Vagina (tissue), 2 donors: ENCODE measurements at regions not wholly inside any gene's neighbourhood (a gene's known extent, or its start where the extent isn't known, plus 50 kb on each side); places are given as distances from the start of the nearest gene placed in this dataset.

Experiments used
- DNase-seq, 2 donors: peaks; one replicate each; pipeline ENCODE4 v3.0.0-alpha.2; 2017; ENCODE audit errors: extremely low spot score in 2 of 2
- H3K27ac ChIP-seq: fragments of 200-600 bp; sonication (generic); one replicate; pipeline ENCODE4 v1.5.1; 2019
- H3K27me3 ChIP-seq: fragments of 200-600 bp; sonication (generic); one replicate; pipeline ENCODE4 v1.5.1; 2019
- H3K36me3 ChIP-seq, 2 donors: fragments of 200-600 bp; sonication (generic); one replicate each; pipeline ENCODE4 v1.5.1; 2017 to 2019
- H3K4me1 ChIP-seq: fragments of 200-600 bp; sonication (generic); one replicate; pipeline ENCODE4 v1.5.1; 2019
- H3K4me3 ChIP-seq, 2 donors: fragments of 200-600 bp; sonication (generic); 1 replicate in 1 of 2; 2 replicates in 1 of 2; pipeline ENCODE4 v1.5.1; 2016 to 2019
- H3K9me3 ChIP-seq: fragments of 200-600 bp; sonication (generic); one replicate; pipeline ENCODE4 v1.5.1; 2019
- POLR2A ChIP-seq, 2 donors: fragments of 450-650 bp; IDR thresholded peaks; one replicate each; pipeline ENCODE4 v1.6.1; 2017; ENCODE audit warnings: antibody characterized with exemption in 2 of 2, mild to moderate bottlenecking in 2 of 2, moderate library complexity in 2 of 2
- POLR2AphosphoS5 ChIP-seq, 2 donors: sonication (generic); formaldehyde crosslinking; IDR thresholded peaks; one replicate each; pipeline ENCODE4 v1.9.0; 2017; ENCODE audit warnings: antibody characterized with exemption in 2 of 2, mild to moderate bottlenecking in 2 of 2, low read depth in 1 of 2; ENCODE audit not compliant: insufficient read depth in 1 of 2
- intact Hi-C: fragments of 100-400 bp; cut with DNase I; formaldehyde crosslinking; loops from one replicate; pipeline ENCODE4 v1.15.1; 2023
- TF ChIP-seq, protein P1 (sequence below), 3 experiments: fragments of 450-650 bp in 2 of 3; fragments of 200-600 bp in 1 of 3; sonication (generic) in 1 of 3; IDR thresholded peaks; one replicate each; pipeline ENCODE4 v1.5.1; 2017 to 2019; ENCODE audit warnings: antibody characterized with exemption in 3 of 3, mild to moderate bottlenecking in 2 of 3, moderate library complexity in 2 of 3

DNA sequence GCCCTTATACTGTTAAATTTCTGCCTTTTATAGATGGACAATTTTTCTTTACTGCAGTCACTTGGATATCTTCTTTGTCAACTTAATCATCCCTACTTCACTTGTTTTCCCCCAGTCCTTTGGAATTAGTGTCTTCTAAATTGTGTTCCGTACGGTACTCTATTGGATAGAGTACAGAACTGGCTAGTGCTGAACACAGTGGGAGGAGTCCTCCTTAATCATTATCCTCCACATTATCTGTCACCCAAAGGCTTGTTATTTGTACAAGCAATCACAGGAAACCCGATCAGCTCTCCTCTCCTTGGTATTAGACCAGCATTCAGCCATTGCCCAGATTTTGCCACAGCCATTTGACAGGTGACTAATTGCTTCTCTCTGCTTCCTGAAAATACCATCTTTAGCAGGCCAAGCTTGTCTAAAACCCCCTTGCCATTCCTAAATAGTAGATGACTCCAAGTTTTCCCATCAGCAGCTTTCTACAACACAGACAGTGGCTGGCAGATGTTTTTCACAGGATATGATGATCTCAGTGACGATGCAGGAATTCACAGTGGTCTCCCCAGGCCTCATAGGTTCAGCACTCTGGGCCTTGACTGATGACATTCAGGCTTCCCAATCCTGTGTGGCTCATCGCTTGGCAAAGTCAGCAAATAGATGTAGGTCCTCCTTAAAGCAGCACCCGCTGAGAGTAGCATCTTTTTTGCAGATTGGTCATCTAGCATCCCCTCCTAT is 216.0 kb upstream of the RGS6 start:
- Histone ChIP-seq H3K36me3 (no peaks in the 10 kb centered on the region), H3K4me3 (no peak overlapping the region), H3K9me3 (no peaks in the 10 kb centered on the region), H3K4me1 (no peaks in the 10 kb centered on the region), H3K27me3 (no peaks in the 10 kb centered on the region), H3K27ac (no peak overlapping the region)
- no peak for DNase-seq
- TF ChIP-seq, protein P1, sequence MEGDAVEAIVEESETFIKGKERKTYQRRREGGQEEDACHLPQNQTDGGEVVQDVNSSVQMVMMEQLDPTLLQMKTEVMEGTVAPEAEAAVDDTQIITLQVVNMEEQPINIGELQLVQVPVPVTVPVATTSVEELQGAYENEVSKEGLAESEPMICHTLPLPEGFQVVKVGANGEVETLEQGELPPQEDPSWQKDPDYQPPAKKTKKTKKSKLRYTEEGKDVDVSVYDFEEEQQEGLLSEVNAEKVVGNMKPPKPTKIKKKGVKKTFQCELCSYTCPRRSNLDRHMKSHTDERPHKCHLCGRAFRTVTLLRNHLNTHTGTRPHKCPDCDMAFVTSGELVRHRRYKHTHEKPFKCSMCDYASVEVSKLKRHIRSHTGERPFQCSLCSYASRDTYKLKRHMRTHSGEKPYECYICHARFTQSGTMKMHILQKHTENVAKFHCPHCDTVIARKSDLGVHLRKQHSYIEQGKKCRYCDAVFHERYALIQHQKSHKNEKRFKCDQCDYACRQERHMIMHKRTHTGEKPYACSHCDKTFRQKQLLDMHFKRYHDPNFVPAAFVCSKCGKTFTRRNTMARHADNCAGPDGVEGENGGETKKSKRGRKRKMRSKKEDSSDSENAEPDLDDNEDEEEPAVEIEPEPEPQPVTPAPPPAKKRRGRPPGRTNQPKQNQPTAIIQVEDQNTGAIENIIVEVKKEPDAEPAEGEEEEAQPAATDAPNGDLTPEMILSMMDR (IDR thresholded peaks at IDR 0.05), result no peak
- TF ChIP-seq POLR2A (IDR thresholded peaks at IDR 0.05) (no peak), POLR2AphosphoS5 (IDR thresholded peaks at IDR 0.05; ENCODE audit: insufficient read depth in 1 of 2, low read depth in 1 of 2) (no peak)
- intact Hi-C loops, result no loop called here

DNA sequence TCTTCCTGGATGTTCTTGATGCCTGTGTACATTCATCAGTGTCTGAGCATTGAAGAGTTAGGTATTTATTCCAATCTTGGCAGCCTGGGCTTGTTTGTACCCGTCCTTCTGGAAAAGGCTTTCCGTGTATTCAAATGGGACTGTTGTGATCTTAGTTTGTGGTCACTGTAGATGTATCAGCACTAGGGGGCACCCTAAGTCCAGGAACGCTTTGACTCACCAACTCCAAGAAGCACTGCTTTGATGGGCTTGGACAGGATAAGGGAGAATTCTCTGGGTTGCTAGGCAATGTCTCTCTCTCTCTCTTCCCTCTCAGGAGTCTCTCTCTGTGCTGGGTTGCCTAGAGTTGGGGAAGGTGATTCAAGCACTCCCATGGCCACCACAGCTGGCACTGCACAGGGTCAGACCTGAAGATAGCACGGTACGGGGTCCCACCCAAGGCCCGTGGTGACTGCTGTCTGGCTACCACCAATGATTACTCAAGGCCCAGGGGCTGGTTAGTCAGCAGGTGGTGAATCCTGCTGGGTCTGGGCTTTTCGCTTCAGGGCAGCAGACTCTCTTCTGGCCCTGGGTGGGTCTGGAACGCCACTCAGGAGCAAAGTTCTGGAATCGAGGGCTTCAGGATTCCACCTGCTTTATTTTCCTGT is 211.1 kb upstream of the RGS6 start:
- no peak for DNase-seq
- intact Hi-C loops, result no loop called here
- H3K4me3 ChIP-seq, result no peak overlapping the region
- H3K36me3 ChIP-seq, result peaks cover 0 to 6% of the 10 kb centered on the region in 2 donors
- peaks cover 5% of the 10 kb centered on the region for H3K4me1 ChIP-seq
- H3K27me3 ChIP-seq, result no peaks in the 10 kb centered on the region
- no peaks in the 10 kb centered on the region for H3K9me3 ChIP-seq
- no peak overlapping the region for H3K27ac ChIP-seq
- TF ChIP-seq POLR2A (IDR thresholded peaks at IDR 0.05) (no peak), POLR2AphosphoS5 (IDR thresholded peaks at IDR 0.05; ENCODE audit: insufficient read depth in 1 of 2, low read depth in 1 of 2) (no peak)
- TF ChIP-seq, protein P1 (IDR thresholded peaks at IDR 0.05), result no peak

DNA sequence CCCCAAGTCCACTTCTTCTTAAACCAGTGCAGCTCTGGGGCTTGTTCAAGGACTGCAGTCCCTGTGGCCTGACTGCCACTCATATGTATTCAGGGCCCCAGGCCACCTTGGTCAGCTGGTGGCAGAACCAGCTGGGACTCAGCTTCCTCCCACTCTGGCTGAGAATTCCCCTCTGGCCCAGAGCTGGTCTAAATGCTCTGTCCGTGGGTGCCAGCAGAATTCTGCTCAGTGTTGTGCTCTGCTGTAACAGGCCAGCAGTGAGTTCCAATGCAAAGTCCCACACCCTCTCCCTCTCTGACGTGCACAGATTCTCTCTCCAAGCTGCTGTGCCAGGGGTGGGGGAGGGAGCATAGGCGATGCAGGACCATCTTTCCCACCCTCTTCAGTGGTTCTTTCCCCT is 210.4 kb upstream of the RGS6 start:
- TF ChIP-seq POLR2A (IDR thresholded peaks at IDR 0.05) (no peak), POLR2AphosphoS5 (IDR thresholded peaks at IDR 0.05; ENCODE audit: insufficient read depth in 1 of 2, low read depth in 1 of 2) (no peak)
- TF ChIP-seq, protein P1 (IDR thresholded peaks at IDR 0.05), result no peak
- DNase-seq, result no peak
- H3K9me3 ChIP-seq, result no peaks in the 10 kb centered on the region
- H3K27me3 ChIP-seq, result no peaks in the 10 kb centered on the region
- peaks cover 9% of the 10 kb centered on the region for H3K4me1 ChIP-seq
- no peak overlapping the region for H3K27ac ChIP-seq
- intact Hi-C loops, result no loop called here
- H3K36me3 ChIP-seq, result peaks cover 0 to 6% of the 10 kb centered on the region in 2 donors
- H3K4me3 ChIP-seq, result no peak overlapping the region

GRCh38 chr14:71722885-71723284 is 209.3 kb upstream of the RGS6 start:
- Histone ChIP-seq H3K36me3 (peaks cover 0 to 6% of the 10 kb centered on the region in 2 donors), H3K4me3 (no peak overlapping the region)
- intact Hi-C loops, result no loop called here

More at GRCh38 chr14:71722885-71723284, 209.3 kb upstream of the RGS6 start:
- H3K27me3 ChIP-seq, result no peaks in the 10 kb centered on the region
- DNase-seq, result no peak
- peaks cover 9% of the 10 kb centered on the region for H3K4me1 ChIP-seq
- H3K27ac ChIP-seq, result no peak overlapping the region
- TF ChIP-seq POLR2A (IDR thresholded peaks at IDR 0.05) (no peak), POLR2AphosphoS5 (IDR thresholded peaks at IDR 0.05; ENCODE audit: insufficient read depth in 1 of 2, low read depth in 1 of 2) (no peak)
- TF ChIP-seq, protein P1 (IDR thresholded peaks at IDR 0.05), result no peak
- H3K9me3 ChIP-seq, result no peaks in the 10 kb centered on the region
